AG09319 (cell line): ENCODE measurements at regions not wholly inside any gene's neighbourhood (a gene's known extent, or its start where the extent isn't known, plus 50 kb on each side); places are given as distances from the start of the nearest gene placed in this dataset.
"Not testable (repeated sequence)": the region's sequence is repeated elsewhere in the genome, so short reads cannot be mapped to it uniquely, and the experiment has no call there.

Experiments used
- DNase-seq: peaks from one replicate; pipeline ENCODE4 v3.0.0-alpha.2; 2010; ENCODE audit warnings: low read depth; ENCODE audit errors: extremely low read depth
- TF ChIP-seq, protein P1 (sequence below): IDR thresholded peaks from 2 replicates; pipeline ENCODE4 v1.5.1; 2011; ENCODE audit warnings: low read depth, mild to moderate bottlenecking, inconsistent platforms, low read length, moderate library complexity

GRCh38 chr14:87628129-87628528 lies 364.9 kb downstream of the GALC start:
- TF ChIP-seq, protein P1, sequence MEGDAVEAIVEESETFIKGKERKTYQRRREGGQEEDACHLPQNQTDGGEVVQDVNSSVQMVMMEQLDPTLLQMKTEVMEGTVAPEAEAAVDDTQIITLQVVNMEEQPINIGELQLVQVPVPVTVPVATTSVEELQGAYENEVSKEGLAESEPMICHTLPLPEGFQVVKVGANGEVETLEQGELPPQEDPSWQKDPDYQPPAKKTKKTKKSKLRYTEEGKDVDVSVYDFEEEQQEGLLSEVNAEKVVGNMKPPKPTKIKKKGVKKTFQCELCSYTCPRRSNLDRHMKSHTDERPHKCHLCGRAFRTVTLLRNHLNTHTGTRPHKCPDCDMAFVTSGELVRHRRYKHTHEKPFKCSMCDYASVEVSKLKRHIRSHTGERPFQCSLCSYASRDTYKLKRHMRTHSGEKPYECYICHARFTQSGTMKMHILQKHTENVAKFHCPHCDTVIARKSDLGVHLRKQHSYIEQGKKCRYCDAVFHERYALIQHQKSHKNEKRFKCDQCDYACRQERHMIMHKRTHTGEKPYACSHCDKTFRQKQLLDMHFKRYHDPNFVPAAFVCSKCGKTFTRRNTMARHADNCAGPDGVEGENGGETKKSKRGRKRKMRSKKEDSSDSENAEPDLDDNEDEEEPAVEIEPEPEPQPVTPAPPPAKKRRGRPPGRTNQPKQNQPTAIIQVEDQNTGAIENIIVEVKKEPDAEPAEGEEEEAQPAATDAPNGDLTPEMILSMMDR = no peak

GRCh38 chr14:87626266-87626665 lies 366.7 kb downstream of the GALC start:
- no peak for DNase-seq
- TF ChIP-seq, protein P1 = no peak

More at GRCh38 chr14:87628129-87628528, 364.9 kb downstream of the GALC start:
- no peak for DNase-seq

DNA sequence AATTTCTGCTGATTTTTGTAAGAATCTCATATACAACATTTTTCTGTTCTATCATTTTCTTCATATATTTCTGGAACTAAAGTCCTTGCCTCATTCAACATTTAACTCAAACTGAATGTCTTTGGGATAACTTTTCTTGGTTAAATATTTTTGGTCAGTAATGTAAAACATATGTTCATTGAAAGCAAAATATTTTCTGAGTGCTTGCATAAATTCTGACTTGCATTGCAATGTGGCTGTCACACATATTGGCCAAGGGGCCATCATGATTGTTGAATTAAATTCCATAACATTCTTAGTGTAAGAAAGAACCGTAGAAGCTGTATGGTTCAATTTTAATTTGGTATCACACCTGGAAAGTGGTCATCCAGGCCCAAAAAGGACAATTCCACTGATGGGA lies 369.4 kb downstream of the GALC start:
- TF ChIP-seq, protein P1 = no peak
- DNase-seq = no peak

DNA sequence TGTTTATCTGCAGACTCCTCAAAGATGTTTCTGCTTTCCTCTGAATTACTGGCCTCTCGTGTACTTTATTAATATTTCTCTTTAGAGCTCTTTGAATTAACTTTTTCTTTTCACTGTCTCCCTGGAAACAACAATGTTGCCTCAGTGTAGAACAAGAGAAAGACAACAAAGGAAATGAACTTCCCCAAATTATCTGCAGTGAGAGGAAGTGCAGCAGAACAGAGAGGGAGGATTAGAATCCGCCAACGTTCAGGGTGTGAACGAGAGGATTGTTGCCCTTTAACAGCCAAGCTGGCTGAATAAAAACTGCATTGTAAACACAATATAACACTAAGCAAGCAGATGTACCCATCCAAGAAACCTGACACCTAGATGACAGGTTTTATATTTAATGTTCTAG lies 375.9 kb downstream of the GALC start:
- TF ChIP-seq, protein P1 = no peak
- no peak for DNase-seq

DNA sequence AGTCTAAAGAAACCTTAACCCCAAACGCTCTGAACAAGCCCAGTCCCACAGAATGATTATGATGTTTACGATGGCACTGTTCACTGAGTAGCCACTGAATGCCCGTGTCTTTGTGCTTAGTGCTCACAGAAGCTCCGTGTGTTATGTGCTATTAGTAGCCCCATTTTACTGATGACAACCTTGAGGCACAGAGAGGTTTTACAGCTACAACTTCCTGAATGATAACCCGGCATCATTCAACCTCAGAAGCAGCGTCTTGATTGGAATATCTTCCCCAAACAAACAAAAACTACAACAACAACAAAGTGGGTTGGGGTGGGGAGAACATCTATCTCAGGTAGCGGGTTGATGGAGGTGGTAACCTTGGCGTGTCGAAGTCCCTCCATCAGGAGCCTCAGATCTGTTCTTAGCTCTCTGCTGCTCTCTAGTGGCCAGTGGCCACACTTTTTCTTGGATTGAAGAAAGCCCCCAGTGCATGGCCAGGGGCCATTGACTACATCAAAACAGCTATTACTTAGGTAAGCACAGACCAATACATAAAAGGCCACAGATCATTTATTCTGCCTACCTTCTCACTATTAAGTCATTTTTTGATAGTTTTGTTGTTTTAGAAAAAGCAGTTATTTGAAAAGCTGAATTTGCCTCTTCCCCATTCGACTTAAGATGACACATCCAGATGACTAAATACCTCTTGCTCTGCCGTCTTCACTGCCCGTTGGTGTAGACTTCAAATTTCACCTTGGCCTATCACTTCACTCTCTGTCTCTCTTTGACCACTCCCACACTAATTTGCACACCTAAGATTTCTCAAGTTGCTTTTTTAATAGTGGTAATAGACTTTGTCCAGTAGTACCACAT lies 376.9 kb downstream of the GALC start:
- TF ChIP-seq, protein P1 = peak; percentile 57
- no peak for DNase-seq

DNA sequence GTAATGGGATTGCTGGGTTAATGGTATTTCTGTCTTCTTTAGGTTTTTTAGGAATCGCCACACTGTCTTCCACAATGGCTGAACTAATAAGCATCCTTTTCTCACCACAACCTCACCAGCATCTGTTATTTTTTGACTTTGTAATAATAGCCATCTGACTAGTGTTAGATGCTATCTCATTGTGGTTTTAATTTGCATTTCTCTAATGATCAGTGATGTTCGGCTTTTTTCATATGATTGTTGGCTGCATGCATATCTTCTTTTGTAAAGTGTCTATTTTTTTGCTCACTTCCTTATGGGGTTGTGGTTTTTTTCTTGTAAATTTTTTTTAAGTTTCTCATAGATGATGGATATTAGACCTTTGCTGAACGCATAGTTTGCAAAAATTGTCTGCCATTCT lies 377.9 kb downstream of the GALC start:
- TF ChIP-seq, protein P1 = no peak
- DNase-seq = no peak

DNA sequence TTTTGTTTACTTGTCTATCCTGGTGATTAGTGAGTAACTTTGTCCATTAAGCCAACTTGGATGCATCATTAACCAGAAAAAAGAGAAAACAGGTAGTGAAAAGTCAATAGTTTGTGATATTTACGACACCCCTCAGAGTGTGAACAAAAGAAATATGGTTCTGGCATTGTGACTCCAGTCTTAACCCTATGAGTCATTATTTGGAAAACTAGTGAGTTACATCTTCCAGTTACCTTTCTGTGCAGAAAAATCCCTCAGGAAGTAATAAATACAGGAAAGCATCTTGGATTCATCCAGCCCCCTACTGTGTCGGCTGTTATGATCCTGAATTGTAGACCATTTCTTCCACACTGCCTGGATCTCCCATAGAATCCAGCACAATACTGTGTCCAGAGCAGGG lies 379.1 kb downstream of the GALC start:
- TF ChIP-seq, protein P1 = no peak
- no peak for DNase-seq

DNA sequence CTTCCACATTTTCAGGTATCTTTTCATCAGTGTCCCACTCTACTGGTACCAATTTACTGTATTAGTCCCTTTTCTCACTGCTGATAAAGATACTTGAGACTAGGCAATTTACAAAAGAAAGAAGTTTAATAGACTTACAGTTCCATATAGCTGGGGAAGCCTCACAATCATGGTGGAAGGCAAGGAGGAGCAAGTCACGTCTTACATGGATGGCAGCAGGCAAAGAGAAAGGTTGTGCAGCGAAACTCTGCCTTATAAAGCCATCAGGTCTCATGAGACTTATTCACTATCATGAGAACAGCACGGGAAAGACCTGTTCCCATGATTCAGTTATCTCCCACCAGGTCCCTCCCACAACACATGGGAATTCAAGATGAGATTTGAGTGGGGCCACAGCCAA lies 385.9 kb downstream of the GALC start:
- DNase-seq = not testable (repeated sequence)
